ENCODE measurements at regions not wholly inside any gene's neighbourhood (a gene's known extent, or its start where the extent isn't known, plus 50 kb on each side); places are given as distances from the start of the nearest gene placed in this dataset.
"Not testable (repeated sequence)": the region's sequence is repeated elsewhere in the genome, so short reads cannot be mapped to it uniquely, and the experiment has no call there.

- DNase-seq (ENCODE audit: low read depth in 4 of 4, low spot score in 3 of 4) = no peak
Observed at GRCh38 chr2:187003038-187003554, 154.1 kb upstream of the ZSWIM2 start.

- DNase-seq (ENCODE audit: low read depth in 4 of 4, low spot score in 3 of 4) = no peak
Observed at GRCh38 chr2:187002242-187002641, 153.3 kb upstream of the ZSWIM2 start.

- no peak for DNase-seq (ENCODE audit: low read depth in 4 of 4, low spot score in 3 of 4)
Observed at GRCh38 chr2:187001248-187001647, 152.3 kb upstream of the ZSWIM2 start.

GRCh38 chr2:186995092-186995491, 146.1 kb upstream of the ZSWIM2 start:
- no peak for DNase-seq (ENCODE audit: low read depth in 4 of 4, low spot score in 3 of 4)

- DNase-seq (ENCODE audit: low read depth in 4 of 4, low spot score in 3 of 4) = no peak
Observed at GRCh38 chr2:186992597-186992996, 143.6 kb upstream of the ZSWIM2 start.

- DNase-seq (ENCODE audit: low read depth in 4 of 4, low spot score in 3 of 4) = no peak
Observed at GRCh38 chr2:186991766-186992417, 142.9 kb upstream of the ZSWIM2 start.

GRCh38 chr2:186984966-186985365, 136.0 kb upstream of the ZSWIM2 start:
- DNase-seq (ENCODE audit: low read depth in 4 of 4, low spot score in 3 of 4) = no peak

- no peak for DNase-seq (ENCODE audit: low read depth in 4 of 4, low spot score in 3 of 4)
Observed at GRCh38 chr2:186984481-186984880, 135.5 kb upstream of the ZSWIM2 start.

GRCh38 chr2:186980787-186981550, 132.0 kb upstream of the ZSWIM2 start:
- no peak for DNase-seq (ENCODE audit: low read depth in 4 of 4, low spot score in 3 of 4)

- no peak for DNase-seq (ENCODE audit: low read depth in 4 of 4, low spot score in 3 of 4)
Observed at GRCh38 chr2:186980117-186980442, 131.1 kb upstream of the ZSWIM2 start.

- DNase-seq (ENCODE audit: low read depth in 4 of 4, low spot score in 3 of 4) = no peak
Observed at GRCh38 chr2:186979439-186980116, 130.6 kb upstream of the ZSWIM2 start.

GRCh38 chr2:186977433-186978045, 128.6 kb upstream of the ZSWIM2 start:
- DNase-seq (ENCODE audit: low read depth in 4 of 4, low spot score in 3 of 4) = no peak

- no peak for DNase-seq (ENCODE audit: low read depth in 4 of 4, low spot score in 3 of 4)
Observed at GRCh38 chr2:186976329-186976728, 127.4 kb upstream of the ZSWIM2 start.

- DNase-seq (ENCODE audit: low read depth in 4 of 4, low spot score in 3 of 4) = no peak
Observed at GRCh38 chr2:186972281-186972970, 123.5 kb upstream of the ZSWIM2 start.

GRCh38 chr2:186968277-186968676, 119.3 kb upstream of the ZSWIM2 start:
- DNase-seq (ENCODE audit: low read depth in 4 of 4, low spot score in 3 of 4) = no peak

GRCh38 chr2:186966015-186966414, 117.0 kb upstream of the ZSWIM2 start:
- no peak for DNase-seq (ENCODE audit: low read depth in 4 of 4, low spot score in 3 of 4)

- no peak for DNase-seq (ENCODE audit: low read depth in 4 of 4, low spot score in 3 of 4)
Observed at GRCh38 chr2:186962085-186962747, 113.2 kb upstream of the ZSWIM2 start.

GRCh38 chr2:186960241-186960640, 111.3 kb upstream of the ZSWIM2 start:
- DNase-seq (ENCODE audit: low read depth in 4 of 4, low spot score in 3 of 4) = not testable (repeated sequence)

- DNase-seq (ENCODE audit: low read depth in 4 of 4, low spot score in 3 of 4) = no peak
Observed at GRCh38 chr2:186959486-186959885, 110.5 kb upstream of the ZSWIM2 start.

- DNase-seq (ENCODE audit: low read depth in 4 of 4, low spot score in 3 of 4) = no peak
Observed at GRCh38 chr2:186950694-186951093, 101.7 kb upstream of the ZSWIM2 start.

All from right renal pelvis (tissue), 4 donors.